Transverse colon (tissue), 4 donors: ENCODE measurements at regions not wholly inside any gene's neighbourhood (a gene's known extent, or its start where the extent isn't known, plus 50 kb on each side); places are given as distances from the start of the nearest gene placed in this dataset.

Experiments
- DNase-seq: peaks from one replicate; pipeline ENCODE4 v3.0.0-alpha.2; 2019
- H3K27ac ChIP-seq, 4 donors: fragments of 200-600 bp; sonication (generic); 2 replicates each; pipeline ENCODE4 v1.5.1; 2016 to 2018; ENCODE audit warnings: inconsistent platforms in 4 of 4
- H3K27me3 ChIP-seq: fragments of 200-600 bp; sonication (generic); 2 replicates; pipeline ENCODE4 v1.5.1; 2017; ENCODE audit warnings: inconsistent platforms
- H3K36me3 ChIP-seq, 4 donors: fragments of 200-600 bp; sonication (generic); 2 replicates each; pipeline ENCODE4 v1.5.1; 2017 to 2019; ENCODE audit warnings: inconsistent platforms in 4 of 4
- H3K4me1 ChIP-seq, 4 donors: fragments of 200-600 bp; sonication (generic); 2 replicates each; pipeline ENCODE4 v1.5.1; 2017 to 2020; ENCODE audit warnings: inconsistent platforms in 4 of 4
- H3K4me3 ChIP-seq, 4 donors: fragments of 200-600 bp; sonication (generic); 1 replicate in 1 of 4; 2 replicates in 3 of 4; pipeline versions ENCODE4 v1.5.1 to v1.6.1; 2017 to 2019; ENCODE audit warnings: inconsistent platforms in 4 of 4
- H3K9me3 ChIP-seq, 2 donors: fragments of 200-600 bp; sonication (generic); 2 replicates each; pipeline ENCODE4 v1.5.1; 2017 to 2019; ENCODE audit warnings: inconsistent platforms in 2 of 2
- EP300 ChIP-seq: sonication (generic); formaldehyde crosslinking; IDR thresholded peaks from one replicate; pipeline ENCODE4 v1.6.1; 2017; ENCODE audit warnings: antibody characterized with exemption, low read depth
- POLR2A ChIP-seq: fragments of 450-650 bp; IDR thresholded peaks from one replicate; pipeline ENCODE4 v1.6.1; 2016; ENCODE audit warnings: antibody characterized with exemption, mild to moderate bottlenecking, moderate library complexity
- POLR2AphosphoS5 ChIP-seq, 3 donors: sonication (generic); formaldehyde crosslinking; IDR thresholded peaks; one replicate each; pipeline ENCODE4 v1.6.1; 2016; ENCODE audit warnings: antibody characterized with exemption in 3 of 3
- WGBS, 2 donors: methylation state at CpG; one replicate each; pipeline ENCODE4 v1.1.5; 2018; ENCODE audit warnings: low coverage in 1 of 2; 5-methylcytosine and 5-hydroxymethylcytosine counted together
- in situ Hi-C, 4 donors: fragments of 200-750 bp; cut with MboI; loops; one replicate each; pipeline versions ENCODE4 v1.15.0 to v1.15.1; 2017; ENCODE audit warnings: low sequenced_read_pairs in 3 of 4, low pct_ligation_motif_present in 1 of 4, low pct_unique_long_range_greater_than_20kb in 1 of 4
- intact Hi-C: fragments of 100-400 bp; cut with DNase I; formaldehyde crosslinking; loops from one replicate; pipeline ENCODE4 v1.15.1; 2023; ENCODE audit warnings: low total_unique reads
- TF ChIP-seq, protein P1 (sequence below), 5 experiments: fragments of 200-600 bp in 3 of 5; fragments of 450-650 bp in 2 of 5; sonication (generic) in 3 of 5; IDR thresholded peaks; 1 replicate in 2 of 5; 2 replicates in 3 of 5; pipeline ENCODE4 v1.5.1; 2016 to 2017; ENCODE audit warnings: antibody characterized with exemption in 5 of 5, inconsistent platforms in 3 of 5, mild to moderate bottlenecking in 2 of 5, moderate library complexity in 1 of 5

DNA sequence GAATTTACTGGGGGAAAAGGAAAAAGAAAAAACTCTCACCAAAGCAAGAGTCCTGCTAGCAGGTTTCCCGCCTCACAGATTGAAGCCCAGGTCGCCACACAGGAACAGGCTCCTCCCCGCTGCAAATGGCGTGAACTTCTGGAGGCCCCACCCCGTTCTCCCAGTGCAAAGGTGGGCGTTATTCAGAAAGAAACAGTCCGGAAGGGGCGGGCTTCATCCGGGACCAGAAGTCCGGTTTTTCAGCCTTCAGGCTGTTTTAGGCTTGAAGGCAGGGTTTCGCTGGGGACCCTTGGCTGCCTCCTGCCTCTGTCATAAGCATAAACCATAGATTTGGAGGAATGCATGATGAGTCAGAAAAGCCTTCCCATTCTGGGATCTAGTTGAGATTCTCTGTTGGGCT, 148.3 kb upstream of the POU2AF2 start:
- no peaks in the 10 kb centered on the region for H3K27me3 ChIP-seq
- peak; percentile 11 for DNase-seq
- H3K9me3 ChIP-seq, result no peaks in the 10 kb centered on the region
- peak overlapping the region in 2 of 4 donors; percentile 5 to 20 for H3K4me3 ChIP-seq
- no peaks in the 10 kb centered on the region for H3K36me3 ChIP-seq
- in situ Hi-C loops, result no loop called here
- WGBS, 2 donors, result 20 to 69% methylated on average over 1 to 11 of the region's 11 CpGs
- TF ChIP-seq, protein P1, sequence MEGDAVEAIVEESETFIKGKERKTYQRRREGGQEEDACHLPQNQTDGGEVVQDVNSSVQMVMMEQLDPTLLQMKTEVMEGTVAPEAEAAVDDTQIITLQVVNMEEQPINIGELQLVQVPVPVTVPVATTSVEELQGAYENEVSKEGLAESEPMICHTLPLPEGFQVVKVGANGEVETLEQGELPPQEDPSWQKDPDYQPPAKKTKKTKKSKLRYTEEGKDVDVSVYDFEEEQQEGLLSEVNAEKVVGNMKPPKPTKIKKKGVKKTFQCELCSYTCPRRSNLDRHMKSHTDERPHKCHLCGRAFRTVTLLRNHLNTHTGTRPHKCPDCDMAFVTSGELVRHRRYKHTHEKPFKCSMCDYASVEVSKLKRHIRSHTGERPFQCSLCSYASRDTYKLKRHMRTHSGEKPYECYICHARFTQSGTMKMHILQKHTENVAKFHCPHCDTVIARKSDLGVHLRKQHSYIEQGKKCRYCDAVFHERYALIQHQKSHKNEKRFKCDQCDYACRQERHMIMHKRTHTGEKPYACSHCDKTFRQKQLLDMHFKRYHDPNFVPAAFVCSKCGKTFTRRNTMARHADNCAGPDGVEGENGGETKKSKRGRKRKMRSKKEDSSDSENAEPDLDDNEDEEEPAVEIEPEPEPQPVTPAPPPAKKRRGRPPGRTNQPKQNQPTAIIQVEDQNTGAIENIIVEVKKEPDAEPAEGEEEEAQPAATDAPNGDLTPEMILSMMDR (IDR thresholded peaks at IDR 0.05), result no peak
- TF ChIP-seq POLR2AphosphoS5 (IDR thresholded peaks at IDR 0.05), result no peak
- TF ChIP-seq POLR2A, result no peak
- no peak for TF ChIP-seq EP300
- H3K4me1 ChIP-seq, result no peaks in the 10 kb centered on the region
- intact Hi-C loops, result no loop called here
- no peak overlapping the region for H3K27ac ChIP-seq

DNA sequence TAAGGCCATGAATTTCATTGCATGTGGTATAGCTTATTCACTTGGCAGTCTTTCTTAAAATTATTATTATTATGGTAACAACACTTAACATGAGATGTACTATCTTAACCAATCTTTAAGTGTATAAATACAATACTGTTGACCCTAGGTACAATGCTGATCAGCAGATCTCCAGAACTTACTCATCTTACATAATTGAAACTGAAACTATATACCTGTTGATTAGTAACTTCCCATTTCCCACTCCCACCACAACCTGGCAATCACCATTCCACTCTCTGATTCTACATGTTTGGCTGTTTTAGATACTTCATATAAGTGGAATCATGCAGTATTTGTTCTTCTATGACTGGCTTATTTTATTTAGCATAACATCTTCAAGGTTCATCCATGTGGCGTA, 150.2 kb upstream of the POU2AF2 start:
- in situ Hi-C loops (no loop called here), intact Hi-C loops (no loop called here)
- TF ChIP-seq EP300 (no peak), POLR2A (no peak), POLR2AphosphoS5 (IDR thresholded peaks at IDR 0.05) (no peak)
- TF ChIP-seq, protein P1 (IDR thresholded peaks at IDR 0.05), result no peak
- 95 to 100% methylated on average over 1 of the region's 1 CpG for WGBS, 2 donors
- Histone ChIP-seq H3K27ac (no peak overlapping the region), H3K4me1 (no peaks in the 10 kb centered on the region), H3K36me3 (no peaks in the 10 kb centered on the region), H3K4me3 (no peak overlapping the region), H3K27me3 (no peaks in the 10 kb centered on the region), H3K9me3 (no peaks in the 10 kb centered on the region)
- DNase-seq, result no peak

DNA sequence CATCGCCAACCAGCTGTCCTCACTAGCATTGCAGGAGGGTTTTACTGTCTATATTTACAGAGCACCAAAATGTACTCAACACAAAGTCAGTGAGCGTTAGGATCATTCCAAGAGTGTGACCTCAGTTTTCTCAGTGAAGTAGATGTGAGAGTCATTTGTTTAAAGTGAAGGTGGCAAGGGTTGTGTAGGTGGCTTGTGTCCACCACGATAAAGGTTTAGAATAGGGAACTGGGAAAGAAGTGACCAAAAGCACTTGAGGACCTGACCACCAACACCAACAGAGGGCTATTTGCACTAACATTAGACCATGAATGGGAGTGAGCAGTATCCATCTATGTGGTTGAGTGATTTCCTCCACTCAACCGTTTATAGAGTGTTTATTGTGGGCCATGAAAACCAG, 152.5 kb upstream of the POU2AF2 start:
- no peaks in the 10 kb centered on the region for H3K9me3 ChIP-seq
- H3K27ac ChIP-seq, result no peak overlapping the region
- intact Hi-C loops (no loop called here), in situ Hi-C loops (no loop called here)
- no peaks in the 10 kb centered on the region for H3K27me3 ChIP-seq
- no peak overlapping the region for H3K4me3 ChIP-seq
- no peaks in the 10 kb centered on the region for H3K4me1 ChIP-seq
- DNase-seq, result no peak
- no peaks in the 10 kb centered on the region for H3K36me3 ChIP-seq
- 75 to 88% methylated on average over 1 to 4 of the region's 4 CpGs for WGBS, 2 donors
- TF ChIP-seq EP300 (no peak), POLR2AphosphoS5 (IDR thresholded peaks at IDR 0.05) (no peak), POLR2A (no peak)
- TF ChIP-seq, protein P1 (IDR thresholded peaks at IDR 0.05), result no peak

DNA sequence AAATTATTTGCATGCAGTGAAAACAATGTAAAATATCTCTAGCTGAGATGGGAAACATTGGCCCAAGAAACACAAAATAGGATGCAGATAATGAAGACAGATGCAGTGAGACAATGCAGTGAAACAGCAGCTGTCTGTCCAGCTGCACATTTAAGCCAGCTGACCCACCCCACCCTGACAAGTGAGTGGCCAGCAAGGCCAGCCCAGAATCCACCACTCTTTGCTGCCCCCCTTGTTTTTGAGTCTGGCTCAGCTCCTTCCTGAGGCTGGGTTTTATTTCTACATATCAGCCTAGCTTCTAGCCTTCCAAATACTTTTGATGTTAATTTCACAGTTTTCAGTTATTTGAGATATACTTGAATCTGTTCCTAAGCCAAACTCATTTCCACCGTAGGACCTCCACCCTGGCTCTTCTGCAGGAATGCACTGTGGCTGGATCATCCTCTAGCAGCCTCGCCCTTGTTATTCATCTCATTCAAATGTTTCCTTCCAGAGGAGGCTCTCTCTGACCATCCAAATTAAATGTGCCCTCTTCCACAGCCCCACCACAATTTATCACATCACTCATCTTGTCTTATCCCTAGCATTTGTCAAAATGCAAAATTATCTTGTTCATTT, 154.1 kb upstream of the POU2AF2 start:
- TF ChIP-seq POLR2AphosphoS5 (IDR thresholded peaks at IDR 0.05) (no peak), EP300 (no peak)
- TF ChIP-seq, protein P1 (IDR thresholded peaks at IDR 0.05), result no peak
- Histone ChIP-seq H3K9me3 (no peaks in the 10 kb centered on the region), H3K27me3 (no peaks in the 10 kb centered on the region), H3K4me1 (no peaks in the 10 kb centered on the region), H3K36me3 (no peaks in the 10 kb centered on the region), H3K27ac (no peak overlapping the region), H3K4me3 (no peak overlapping the region)
- in situ Hi-C loops (no loop called here), intact Hi-C loops (no loop called here)
- WGBS, 2 donors, result 74% methylated on average over 2 of the region's 2 CpGs
- no peak for DNase-seq
